Activated CD8-positive, alpha-beta T cell treated with anti-CD3 and anti-CD28 coated beads, Interleukin-2, amount 10 ng/mL, durations not matched to agents 7 days and 5 days (primary cell): ENCODE measurements at regions not wholly inside any gene's neighbourhood (a gene's known extent, or its start where the extent isn't known, plus 50 kb on each side); places are given as distances from the start of the nearest gene placed in this dataset.

ENCODE experiments used
- ATAC-seq: fragments of 150-1000 bp; cut with Tn5 transposase; one replicate; pipeline ENCODE4 v1.10.0; 2021; ENCODE audit warnings: moderate library complexity
- CTCF ChIA-PET: fragments of 350-600 bp; sonication (Branson Sonifier 250); formaldehyde crosslinking; loops from one replicate; lab custom pipeline; 2021; ENCODE audit warnings: antibody characterized with exemption; lab: Charles Lee
- POLR2A ChIA-PET: fragments of 350-600 bp; sonication (Branson Sonifier 250); formaldehyde crosslinking; loops from one replicate; lab custom pipeline; 2021; ENCODE audit warnings: antibody characterized with exemption; lab: Charles Lee
- DNase-seq: peaks from one replicate; pipeline ENCODE4 v3.0.0-alpha.2; 2020
- H3K27ac Mint-ChIP-seq: one replicate; pipeline ENCODE4 v1.8.0; 2021; ENCODE audit warnings: mild to moderate bottlenecking, mixed read lengths
- H3K27me3 Mint-ChIP-seq: one replicate; pipeline ENCODE4 v1.8.0; 2021; ENCODE audit warnings: low read depth, mixed read lengths
- H3K36me3 Mint-ChIP-seq: one replicate; pipeline ENCODE4 v1.8.0; 2021; ENCODE audit warnings: low read depth, mixed read lengths
- H3K4me1 Mint-ChIP-seq: one replicate; pipeline ENCODE4 v1.8.0; 2021; ENCODE audit warnings: low read depth, mixed read lengths
- H3K4me3 Mint-ChIP-seq: one replicate; pipeline ENCODE4 v1.8.0; 2021; ENCODE audit warnings: mild to moderate bottlenecking, mixed read lengths
- H3K9me3 Mint-ChIP-seq: one replicate; pipeline ENCODE4 v1.8.0; 2022; ENCODE audit warnings: mixed read lengths; ENCODE audit not compliant: insufficient read depth

DNA sequence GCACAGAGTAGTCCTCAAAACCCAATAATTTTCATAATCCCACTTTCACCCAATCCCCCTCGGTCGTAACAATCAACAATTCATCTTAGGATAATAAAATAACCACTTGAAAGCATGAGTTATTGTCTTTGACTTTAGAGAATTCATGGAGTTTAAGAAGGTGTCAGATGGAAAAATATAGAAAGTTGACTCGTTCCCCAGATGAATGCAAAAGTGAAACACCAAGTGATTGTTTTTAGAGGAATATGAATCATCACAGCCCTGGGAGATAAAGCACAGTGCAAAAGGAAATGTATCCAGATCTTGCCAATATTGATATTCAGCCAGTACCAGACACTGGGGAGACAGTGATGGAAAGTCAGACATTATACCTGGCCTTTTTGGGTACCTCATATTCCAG lies 860.5 kb downstream of the DHX35 start:
- H3K36me3 Mint-ChIP-seq: no peaks in the 10 kb centered on the region
- no peaks in the 10 kb centered on the region for H3K27me3 Mint-ChIP-seq
- ChIA-PET CTCF (no interaction called here), POLR2A (no interaction called here)
- DNase-seq: no peak
- no peak for ATAC-seq
- H3K9me3 Mint-ChIP-seq: no peaks in the 10 kb centered on the region
- no peaks in the 10 kb centered on the region for H3K4me1 Mint-ChIP-seq
- H3K4me3 Mint-ChIP-seq: no peak overlapping the region
- H3K27ac Mint-ChIP-seq: no peak overlapping the region

DNA sequence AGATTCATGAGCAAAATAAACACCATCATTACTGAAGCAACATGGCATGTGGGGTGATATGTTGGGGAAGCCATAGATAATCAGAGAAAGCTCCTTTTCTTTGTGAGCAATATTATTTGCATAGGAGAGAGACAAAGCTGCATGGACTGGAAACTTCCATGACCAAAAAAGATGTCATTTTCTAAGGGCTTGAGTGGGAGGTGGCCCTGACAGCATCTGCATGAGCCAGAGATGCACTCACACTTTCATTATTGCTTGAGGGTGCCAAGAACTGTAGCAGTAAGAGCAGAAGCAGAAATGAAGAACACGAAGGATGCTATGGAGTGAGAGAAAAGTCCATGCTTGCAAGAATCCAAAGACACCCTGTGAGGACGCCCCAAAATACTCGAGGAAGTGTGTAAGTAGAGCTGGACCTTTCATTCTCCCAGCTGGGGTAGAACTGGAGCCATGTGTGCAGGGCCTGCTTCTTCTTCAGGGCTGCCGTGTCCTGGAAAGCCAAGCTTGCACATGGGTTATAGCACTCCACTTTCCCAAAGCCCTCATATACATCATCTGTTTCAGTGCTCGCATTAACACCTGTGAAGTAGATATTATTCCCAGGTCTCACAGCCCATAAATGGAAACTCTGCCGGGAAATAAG lies 851.2 kb downstream of the DHX35 start:
- Mint-ChIP-seq H3K27me3 (no peaks in the 10 kb centered on the region), H3K4me3 (no peak overlapping the region), H3K36me3 (no peaks in the 10 kb centered on the region), H3K27ac (no peak overlapping the region), H3K4me1 (no peaks in the 10 kb centered on the region), H3K9me3 (no peaks in the 10 kb centered on the region)
- ATAC-seq (no peak), DNase-seq (no peak)
- CTCF ChIA-PET: no interaction called here
- POLR2A ChIA-PET: no interaction called here

GRCh38 chr20:39812116-39812515 lies 850.0 kb downstream of the DHX35 start:
- POLR2A ChIA-PET: no interaction called here
- Mint-ChIP-seq H3K4me3 (no peak overlapping the region), H3K4me1 (no peaks in the 10 kb centered on the region), H3K27me3 (no peaks in the 10 kb centered on the region), H3K36me3 (no peaks in the 10 kb centered on the region), H3K9me3 (no peaks in the 10 kb centered on the region), H3K27ac (no peak overlapping the region)
- ATAC-seq (no peak), DNase-seq (no peak)
- CTCF ChIA-PET: no interaction called here

DNA sequence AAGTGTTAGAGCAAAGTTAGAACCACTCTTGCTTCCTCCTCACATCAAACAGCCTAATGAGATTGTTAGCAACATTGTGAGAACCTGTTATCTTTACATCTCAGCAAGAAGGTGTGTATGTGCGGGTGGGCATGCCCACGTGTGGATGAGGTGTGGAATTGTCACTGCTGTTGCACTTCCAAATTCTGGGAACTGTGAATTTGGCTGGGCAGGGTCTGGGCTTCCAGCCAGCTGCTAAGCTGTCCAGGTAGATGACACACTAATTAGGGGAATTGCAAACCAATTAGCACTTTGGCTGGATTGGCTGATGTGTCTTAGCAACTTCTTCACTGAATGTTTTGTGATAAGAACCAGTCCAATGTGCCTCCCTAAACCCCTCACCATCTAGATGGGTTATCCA lies 848.2 kb downstream of the DHX35 start:
- Mint-ChIP-seq H3K4me1 (no peaks in the 10 kb centered on the region), H3K27ac (no peak overlapping the region), H3K4me3 (no peak overlapping the region), H3K36me3 (no peaks in the 10 kb centered on the region), H3K9me3 (no peaks in the 10 kb centered on the region), H3K27me3 (no peaks in the 10 kb centered on the region)
- POLR2A ChIA-PET: no interaction called here
- ATAC-seq (no peak), DNase-seq (no peak)
- CTCF ChIA-PET: no interaction called here

DNA sequence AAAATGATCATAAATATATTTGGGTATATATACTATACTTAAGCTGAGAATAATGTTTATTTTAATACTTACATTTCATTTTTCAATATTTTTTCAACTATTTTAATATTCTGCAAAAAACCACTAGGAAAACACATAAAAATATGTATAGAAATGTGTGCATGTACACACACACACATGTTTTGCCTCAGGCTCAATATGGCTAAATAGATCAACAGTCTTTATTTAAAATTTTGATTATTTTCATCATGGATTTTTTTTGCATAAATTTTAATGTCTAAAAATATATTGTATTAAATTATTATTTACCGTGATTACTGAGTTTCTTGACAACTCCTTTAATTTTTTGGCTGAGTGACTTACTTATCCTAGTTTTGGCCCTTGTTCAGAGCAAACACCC lies 846.5 kb downstream of the DHX35 start:
- DNase-seq (no peak), ATAC-seq (no peak)
- no peaks in the 10 kb centered on the region for H3K36me3 Mint-ChIP-seq
- H3K4me3 Mint-ChIP-seq: no peak overlapping the region
- POLR2A ChIA-PET: no interaction called here
- H3K4me1 Mint-ChIP-seq: no peaks in the 10 kb centered on the region
- CTCF ChIA-PET: no interaction called here
- no peaks in the 10 kb centered on the region for H3K27me3 Mint-ChIP-seq
- H3K27ac Mint-ChIP-seq: no peak overlapping the region
- H3K9me3 Mint-ChIP-seq: no peaks in the 10 kb centered on the region

DNA sequence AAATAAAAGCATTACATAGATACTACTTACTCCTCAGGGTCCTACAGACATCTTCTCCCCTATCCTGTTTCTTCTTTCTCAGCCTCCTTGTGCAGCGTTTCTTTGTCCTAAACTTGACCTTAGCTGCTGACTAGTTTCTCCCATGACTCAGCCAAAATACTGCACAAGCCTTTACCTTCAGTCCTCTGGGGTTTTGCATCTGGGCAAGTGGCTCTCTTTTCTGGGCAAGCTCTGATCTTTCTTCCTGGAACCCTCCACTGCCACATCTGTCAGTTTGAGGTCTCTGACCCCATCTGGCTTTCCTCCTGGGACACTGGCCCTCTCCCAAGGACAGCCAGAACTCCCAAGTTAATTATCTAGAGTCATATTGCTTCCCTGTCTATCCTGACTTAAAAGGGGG lies 838.4 kb downstream of the DHX35 start:
- H3K4me3 Mint-ChIP-seq: no peak overlapping the region
- DNase-seq (no peak), ATAC-seq (no peak)
- POLR2A ChIA-PET: no interaction called here
- no peaks in the 10 kb centered on the region for H3K36me3 Mint-ChIP-seq
- CTCF ChIA-PET: no interaction called here
- H3K9me3 Mint-ChIP-seq: no peaks in the 10 kb centered on the region
- H3K4me1 Mint-ChIP-seq: no peaks in the 10 kb centered on the region
- no peak overlapping the region for H3K27ac Mint-ChIP-seq
- no peaks in the 10 kb centered on the region for H3K27me3 Mint-ChIP-seq

DNA sequence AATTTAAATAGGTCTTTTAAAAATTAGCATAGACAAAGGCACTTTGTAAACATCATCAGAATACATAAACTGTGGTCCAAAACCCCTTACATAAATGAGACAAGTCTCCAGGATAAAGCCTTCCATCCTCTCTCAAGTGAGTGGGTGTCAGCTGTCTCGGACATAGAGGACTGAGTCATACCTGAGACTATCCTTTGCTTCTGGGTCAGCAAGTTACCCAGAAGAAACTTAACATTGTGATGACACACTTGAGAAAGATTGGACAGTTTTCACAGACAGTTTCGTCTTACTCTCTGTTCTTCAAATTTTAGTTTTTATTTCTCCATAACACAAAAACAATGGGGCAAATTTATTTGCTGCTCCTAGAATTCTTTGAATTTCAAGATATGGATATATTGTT lies 838.0 kb downstream of the DHX35 start:
- Mint-ChIP-seq H3K4me1 (no peaks in the 10 kb centered on the region), H3K4me3 (no peak overlapping the region), H3K9me3 (no peaks in the 10 kb centered on the region), H3K27ac (no peak overlapping the region), H3K27me3 (no peaks in the 10 kb centered on the region), H3K36me3 (no peaks in the 10 kb centered on the region)
- ATAC-seq (no peak), DNase-seq (no peak)
- POLR2A ChIA-PET: no interaction called here
- CTCF ChIA-PET: no interaction called here

DNA sequence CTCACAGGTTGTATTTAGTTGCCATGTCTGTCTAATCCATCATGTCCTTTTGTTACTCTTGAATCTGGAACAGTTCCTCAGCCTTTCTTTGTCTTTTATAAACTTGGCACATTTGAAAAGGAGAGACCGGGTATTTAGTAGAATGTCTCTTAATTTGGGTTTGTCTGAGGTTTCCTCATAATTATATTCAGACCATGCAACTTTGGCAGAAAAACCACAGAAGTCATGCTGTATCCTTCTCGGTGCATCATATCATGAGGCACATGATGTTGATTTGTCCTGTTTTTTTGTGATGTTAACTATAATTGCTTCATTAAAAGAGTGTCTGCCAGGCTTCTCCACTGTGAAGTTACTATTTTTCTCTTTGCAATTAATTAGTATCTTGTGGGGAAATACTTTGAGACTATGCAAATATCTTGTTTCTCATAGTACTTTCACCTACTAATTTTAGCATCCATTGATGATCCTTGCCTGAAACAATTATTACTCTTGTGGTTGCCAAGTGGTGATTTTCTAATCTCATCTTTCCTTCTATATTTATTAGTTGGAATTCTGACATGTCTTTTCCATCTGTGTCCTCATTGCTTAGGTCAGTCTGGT lies 837.3 kb downstream of the DHX35 start:
- ChIA-PET CTCF (no interaction called here), POLR2A (no interaction called here)
- no peaks in the 10 kb centered on the region for H3K27me3 Mint-ChIP-seq
- no peak for DNase-seq
- ATAC-seq: no peak
- H3K27ac Mint-ChIP-seq: no peak overlapping the region
- H3K9me3 Mint-ChIP-seq: no peaks in the 10 kb centered on the region
- H3K36me3 Mint-ChIP-seq: no peaks in the 10 kb centered on the region
- no peaks in the 10 kb centered on the region for H3K4me1 Mint-ChIP-seq
- H3K4me3 Mint-ChIP-seq: no peak overlapping the region

GRCh38 chr20:39795401-39796272 lies 833.5 kb downstream of the DHX35 start:
- Mint-ChIP-seq H3K4me1 (no peaks in the 10 kb centered on the region), H3K36me3 (no peaks in the 10 kb centered on the region), H3K4me3 (no peak overlapping the region), H3K9me3 (no peaks in the 10 kb centered on the region), H3K27me3 (no peaks in the 10 kb centered on the region), H3K27ac (no peak overlapping the region)
- ChIA-PET CTCF (no interaction called here), POLR2A (no interaction called here)
- ATAC-seq: no peak
- DNase-seq: no peak

DNA sequence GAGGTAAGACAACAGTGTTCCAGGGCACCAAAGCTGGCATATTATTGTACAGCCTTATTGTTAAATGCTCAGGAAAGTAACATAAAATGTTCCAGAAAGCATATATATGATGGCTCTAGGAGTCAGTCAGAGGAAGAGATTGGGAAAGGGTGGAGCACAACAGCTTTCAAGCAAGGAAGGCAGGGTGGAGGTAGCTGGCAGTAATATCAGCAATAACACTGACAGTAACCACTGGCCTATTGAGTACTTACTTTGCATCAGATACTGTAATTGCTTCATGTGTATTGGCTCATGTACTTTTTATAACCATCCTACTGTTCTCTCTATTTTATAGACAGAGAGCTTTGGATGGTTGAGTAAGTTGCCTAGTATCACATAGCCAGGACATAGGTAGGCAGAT lies 830.2 kb downstream of the DHX35 start:
- H3K36me3 Mint-ChIP-seq: no peaks in the 10 kb centered on the region
- no peak overlapping the region for H3K27ac Mint-ChIP-seq
- H3K27me3 Mint-ChIP-seq: no peaks in the 10 kb centered on the region
- H3K9me3 Mint-ChIP-seq: no peaks in the 10 kb centered on the region
- ATAC-seq: no peak
- DNase-seq: no peak
- ChIA-PET CTCF (no interaction called here), POLR2A (no interaction called here)
- H3K4me3 Mint-ChIP-seq: no peak overlapping the region
- no peaks in the 10 kb centered on the region for H3K4me1 Mint-ChIP-seq

DNA sequence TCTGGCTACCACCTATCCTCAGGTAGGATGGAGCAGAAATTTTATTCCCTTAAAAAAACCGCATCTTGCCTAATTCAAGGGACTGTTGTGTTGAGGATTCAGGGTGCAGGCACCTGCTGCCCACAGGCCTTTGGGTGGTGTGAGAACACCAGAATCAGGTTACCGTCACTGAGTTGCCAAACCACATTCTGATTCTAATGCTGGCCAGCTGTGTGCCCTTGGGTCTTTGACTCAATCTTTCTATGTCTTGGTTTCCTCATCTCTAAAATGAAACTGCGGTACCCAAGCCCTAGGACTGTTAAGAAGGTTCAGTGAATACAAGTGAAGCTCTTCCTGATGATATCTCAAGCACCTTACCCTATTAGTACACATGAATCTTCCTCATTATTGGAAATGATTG lies 827.3 kb downstream of the DHX35 start:
- Mint-ChIP-seq H3K4me1 (no peaks in the 10 kb centered on the region), H3K27ac (no peak overlapping the region), H3K36me3 (no peaks in the 10 kb centered on the region), H3K9me3 (peaks cover 6% of the 10 kb centered on the region), H3K4me3 (no peak overlapping the region), H3K27me3 (no peaks in the 10 kb centered on the region)
- ChIA-PET POLR2A (no interaction called here), CTCF (no interaction called here)
- ATAC-seq (no peak), DNase-seq (no peak)

DNA sequence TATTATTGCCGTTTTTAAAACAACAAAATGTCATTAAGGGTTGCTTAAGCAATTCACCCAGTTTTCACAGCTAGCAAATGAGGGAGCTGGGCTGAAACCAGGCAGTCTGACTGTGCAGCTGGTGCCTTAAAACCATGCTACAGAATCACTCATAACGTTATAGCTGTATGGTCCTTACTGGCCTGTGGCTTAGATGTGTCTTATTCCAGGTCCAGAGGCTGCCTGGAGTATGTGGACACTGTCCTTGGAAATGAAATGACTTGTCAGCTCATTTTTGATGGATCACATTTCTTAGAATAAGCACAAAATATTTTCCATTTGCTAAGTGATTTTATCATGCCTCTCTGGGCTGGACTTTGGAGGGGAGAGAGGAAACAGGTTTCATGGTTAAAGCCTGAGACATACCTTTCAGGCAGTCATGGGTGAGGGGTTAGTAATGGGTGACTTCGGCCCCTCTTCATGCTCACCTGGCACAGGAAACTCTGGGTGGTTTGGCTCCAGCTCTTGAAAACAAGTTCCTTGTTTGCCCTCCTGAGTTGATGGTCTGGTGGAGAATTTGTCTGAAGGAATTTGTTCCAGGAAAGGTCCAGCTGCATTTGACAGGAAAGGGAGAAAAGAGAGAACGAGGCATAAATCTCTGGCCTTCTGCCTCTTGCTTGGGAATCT lies 823.2 kb downstream of the DHX35 start:
- Mint-ChIP-seq H3K4me1 (no peaks in the 10 kb centered on the region), H3K9me3 (peaks cover 6% of the 10 kb centered on the region), H3K27me3 (no peaks in the 10 kb centered on the region), H3K4me3 (no peak overlapping the region), H3K27ac (no peak overlapping the region), H3K36me3 (no peaks in the 10 kb centered on the region)
- no peak for ATAC-seq
- ChIA-PET POLR2A (no interaction called here), CTCF (no interaction called here)
- DNase-seq: no peak
